Mesothelial cell of epicardium (in vitro differentiated cells): ENCODE measurements at regions not wholly inside any gene's neighbourhood (a gene's known extent, or its start where the extent isn't known, plus 50 kb on each side); places are given as distances from the start of the nearest gene placed in this dataset.

Experiments used
- DNase-seq, 2 experiments: peaks; one replicate each; pipeline ENCODE4 v3.0.0; 2021; ENCODE audit warnings: low spot score in 2 of 2; ENCODE audit not compliant: unreplicated experiment in 2 of 2
- H3K27ac Mint-ChIP-seq: 2 replicates; pipeline ENCODE4 v1.8.0; 2021; ENCODE audit warnings: mixed read lengths
- H3K27me3 Mint-ChIP-seq: 2 replicates; pipeline ENCODE4 v1.8.0; 2021; ENCODE audit warnings: low read depth, mixed read lengths
- H3K36me3 Mint-ChIP-seq: 2 replicates; pipeline ENCODE4 v1.8.0; 2021; ENCODE audit warnings: mixed read lengths
- H3K4me1 Mint-ChIP-seq: 2 replicates; pipeline ENCODE4 v1.8.0; 2021; ENCODE audit warnings: mixed read lengths
- H3K4me3 Mint-ChIP-seq: 2 replicates; pipeline ENCODE4 v1.8.0; 2021; ENCODE audit warnings: mild to moderate bottlenecking, moderate library complexity, mixed read lengths
- H3K9me3 Mint-ChIP-seq: 2 replicates; pipeline ENCODE4 v1.8.0; 2021; ENCODE audit warnings: mixed read lengths
- CTCF ChIP-seq: fragments of 200-600 bp; sonication (generic); IDR thresholded peaks from one replicate; pipeline ENCODE4 v1.5.0; 2021; ENCODE audit warnings: antibody characterized with exemption; ENCODE audit not compliant: unreplicated experiment

GRCh38 chr3:80592792-80593191 is 825.0 kb upstream of the ROBO1 start:
- H3K4me1 Mint-ChIP-seq, result no peaks in the 10 kb centered on the region
- TF ChIP-seq CTCF, result no peak
- H3K36me3 Mint-ChIP-seq, result no peaks in the 10 kb centered on the region
- no peak for DNase-seq
- no peak overlapping the region for H3K4me3 Mint-ChIP-seq
- peaks cover 7% of the 10 kb centered on the region for H3K9me3 Mint-ChIP-seq
- no peak overlapping the region for H3K27ac Mint-ChIP-seq
- H3K27me3 Mint-ChIP-seq, result peaks cover 5% of the 10 kb centered on the region

GRCh38 chr3:80586338-80586737 is 818.5 kb upstream of the ROBO1 start:
- TF ChIP-seq CTCF, result no peak
- Mint-ChIP-seq H3K9me3 (peaks cover 6% of the 10 kb centered on the region), H3K4me3 (no peak overlapping the region), H3K36me3 (no peaks in the 10 kb centered on the region), H3K27me3 (no peaks in the 10 kb centered on the region), H3K4me1 (no peaks in the 10 kb centered on the region), H3K27ac (no peak overlapping the region)
- no peak for DNase-seq

GRCh38 chr3:80580146-80580545 is 812.3 kb upstream of the ROBO1 start:
- DNase-seq, result no peak
- Mint-ChIP-seq H3K27me3 (peaks cover 2% of the 10 kb centered on the region), H3K4me1 (no peaks in the 10 kb centered on the region), H3K36me3 (no peaks in the 10 kb centered on the region), H3K9me3 (no peaks in the 10 kb centered on the region), H3K27ac (no peak overlapping the region), H3K4me3 (no peak overlapping the region)
- no peak for TF ChIP-seq CTCF

- no peak for TF ChIP-seq CTCF
- peaks cover 8% of the 10 kb centered on the region for H3K9me3 Mint-ChIP-seq
- H3K4me3 Mint-ChIP-seq, result no peak overlapping the region
- no peaks in the 10 kb centered on the region for H3K4me1 Mint-ChIP-seq
- H3K27ac Mint-ChIP-seq, result no peak overlapping the region
- no peak for DNase-seq
- peaks cover 7% of the 10 kb centered on the region for H3K27me3 Mint-ChIP-seq
- H3K36me3 Mint-ChIP-seq, result no peaks in the 10 kb centered on the region
Observed at GRCh38 chr3:80564391-80564790, 796.6 kb upstream of the ROBO1 start.

GRCh38 chr3:80559701-80560100 is 791.9 kb upstream of the ROBO1 start:
- Mint-ChIP-seq H3K27me3 (peaks cover 7% of the 10 kb centered on the region), H3K4me1 (peaks cover 11% of the 10 kb centered on the region), H3K4me3 (no peak overlapping the region), H3K27ac (no peak overlapping the region), H3K9me3 (peaks cover 13% of the 10 kb centered on the region), H3K36me3 (no peaks in the 10 kb centered on the region)
- TF ChIP-seq CTCF, result no peak
- no peak for DNase-seq

GRCh38 chr3:80556763-80557162 is 789.0 kb upstream of the ROBO1 start:
- Mint-ChIP-seq H3K27ac (no peak overlapping the region), H3K36me3 (no peaks in the 10 kb centered on the region), H3K9me3 (peaks cover 5% of the 10 kb centered on the region), H3K4me3 (no peak overlapping the region), H3K27me3 (peaks cover 3% of the 10 kb centered on the region), H3K4me1 (peaks cover 11% of the 10 kb centered on the region)
- DNase-seq, result no peak
- TF ChIP-seq CTCF, result no peak
